Activated CD8-positive, alpha-beta T cell treated with anti-CD3 and anti-CD28 coated beads for 36 hours (primary cell): ENCODE measurements at regions not wholly inside any gene's neighbourhood (a gene's known extent, or its start where the extent isn't known, plus 50 kb on each side); places are given as distances from the start of the nearest gene placed in this dataset.
"Not testable (repeated sequence)": the region's sequence is repeated elsewhere in the genome, so short reads cannot be mapped to it uniquely, and the experiment has no call there.

Experiments
- ATAC-seq: fragments of 200-7000 bp; cut with Tn5 transposase; one replicate; pipeline ENCODE4 v1.10.0; 2021; ENCODE audit warnings: mild to moderate bottlenecking, moderate library complexity
- CTCF ChIA-PET: fragments of 350-600 bp; sonication (Branson Sonifier 250); formaldehyde crosslinking; loops from one replicate; lab custom pipeline; 2021; ENCODE audit warnings: antibody characterized with exemption; lab: Charles Lee
- POLR2A ChIA-PET: fragments of 350-600 bp; sonication (Branson Sonifier 250); formaldehyde crosslinking; loops from one replicate; lab custom pipeline; 2021; ENCODE audit warnings: antibody characterized with exemption; lab: Charles Lee
- DNase-seq: peaks from one replicate; pipeline ENCODE4 v3.0.0-alpha.2; 2020
- H3K27ac Mint-ChIP-seq: one replicate; pipeline ENCODE4 v1.8.0; 2021; ENCODE audit warnings: mild to moderate bottlenecking, mixed read lengths
- H3K27me3 Mint-ChIP-seq: one replicate; pipeline ENCODE4 v1.8.0; 2021; ENCODE audit warnings: mixed read lengths
- H3K36me3 Mint-ChIP-seq: one replicate; pipeline ENCODE4 v1.8.0; 2021; ENCODE audit warnings: low read depth, mixed read lengths
- H3K4me1 Mint-ChIP-seq: one replicate; pipeline ENCODE4 v1.8.0; 2021; ENCODE audit warnings: low read depth, mixed read lengths
- H3K4me3 Mint-ChIP-seq: one replicate; pipeline ENCODE4 v1.8.0; 2021; ENCODE audit warnings: mild to moderate bottlenecking, moderate library complexity, mixed read lengths
- H3K9me3 Mint-ChIP-seq: one replicate; pipeline ENCODE4 v1.8.0; 2021; ENCODE audit warnings: mixed read lengths
- intact Hi-C: fragments of 100-400 bp; cut with micrococcal nuclease; formaldehyde crosslinking; loops from one replicate; pipeline ENCODE4 v1.10.0; 2022
- TF ChIP-seq, protein P1 (sequence below): fragments of 200-600 bp; IDR thresholded peaks from one replicate; pipeline ENCODE4 v1.8.0; 2022; ENCODE audit warnings: antibody characterized with exemption, mild to moderate bottlenecking

DNA sequence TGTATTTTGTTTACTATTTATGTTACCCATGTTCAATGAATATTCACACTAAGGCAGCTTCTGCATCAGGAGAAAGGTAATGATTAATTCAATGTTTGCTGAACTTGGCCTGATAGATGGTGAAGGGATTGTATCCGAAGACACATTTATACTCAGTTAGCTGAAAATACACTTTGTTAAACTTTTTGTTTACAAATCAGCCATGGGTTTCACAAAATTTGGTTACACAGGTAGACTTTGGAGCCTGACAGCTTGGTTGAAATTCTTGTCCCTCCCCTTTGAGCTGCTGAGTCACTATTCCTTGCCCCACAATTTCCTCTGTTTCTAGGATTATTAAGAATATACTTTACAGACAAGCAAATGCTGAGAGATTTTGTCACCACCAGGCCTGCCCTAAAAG is 162.6 kb downstream of the PPP1R3A start:
- H3K9me3 Mint-ChIP-seq, result peaks cover 4% of the 10 kb centered on the region
- H3K27ac Mint-ChIP-seq, result no peak overlapping the region
- H3K36me3 Mint-ChIP-seq, result no peaks in the 10 kb centered on the region
- ChIA-PET POLR2A (no interaction called here), CTCF (no interaction called here)
- H3K4me1 Mint-ChIP-seq, result no peaks in the 10 kb centered on the region
- no peak for DNase-seq
- intact Hi-C loops, result no loop called here
- no peak overlapping the region for H3K4me3 Mint-ChIP-seq
- ATAC-seq, result no peak
- no peaks in the 10 kb centered on the region for H3K27me3 Mint-ChIP-seq
- TF ChIP-seq, protein P1, sequence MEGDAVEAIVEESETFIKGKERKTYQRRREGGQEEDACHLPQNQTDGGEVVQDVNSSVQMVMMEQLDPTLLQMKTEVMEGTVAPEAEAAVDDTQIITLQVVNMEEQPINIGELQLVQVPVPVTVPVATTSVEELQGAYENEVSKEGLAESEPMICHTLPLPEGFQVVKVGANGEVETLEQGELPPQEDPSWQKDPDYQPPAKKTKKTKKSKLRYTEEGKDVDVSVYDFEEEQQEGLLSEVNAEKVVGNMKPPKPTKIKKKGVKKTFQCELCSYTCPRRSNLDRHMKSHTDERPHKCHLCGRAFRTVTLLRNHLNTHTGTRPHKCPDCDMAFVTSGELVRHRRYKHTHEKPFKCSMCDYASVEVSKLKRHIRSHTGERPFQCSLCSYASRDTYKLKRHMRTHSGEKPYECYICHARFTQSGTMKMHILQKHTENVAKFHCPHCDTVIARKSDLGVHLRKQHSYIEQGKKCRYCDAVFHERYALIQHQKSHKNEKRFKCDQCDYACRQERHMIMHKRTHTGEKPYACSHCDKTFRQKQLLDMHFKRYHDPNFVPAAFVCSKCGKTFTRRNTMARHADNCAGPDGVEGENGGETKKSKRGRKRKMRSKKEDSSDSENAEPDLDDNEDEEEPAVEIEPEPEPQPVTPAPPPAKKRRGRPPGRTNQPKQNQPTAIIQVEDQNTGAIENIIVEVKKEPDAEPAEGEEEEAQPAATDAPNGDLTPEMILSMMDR, result no peak

DNA sequence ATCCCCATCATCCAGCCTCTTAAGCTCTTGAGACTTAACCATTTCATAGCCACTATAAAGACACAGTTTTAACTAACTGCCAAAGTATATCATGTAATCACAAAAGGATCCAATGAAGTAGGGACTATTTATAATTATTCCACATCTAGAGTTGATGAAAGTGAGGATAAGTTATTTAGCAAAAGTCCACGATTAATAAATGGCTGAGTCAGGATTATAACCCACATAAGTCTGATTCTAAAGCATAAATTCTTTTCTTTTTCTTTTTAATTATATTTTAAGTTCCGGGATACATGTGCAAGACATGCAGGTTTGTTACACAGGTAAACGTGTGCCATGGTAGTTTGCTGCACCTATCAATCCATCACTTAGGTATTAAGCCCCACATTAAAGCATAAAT is 166.1 kb downstream of the PPP1R3A start:
- Mint-ChIP-seq H3K9me3 (peaks cover 3% of the 10 kb centered on the region), H3K27ac (no peak overlapping the region), H3K27me3 (no peaks in the 10 kb centered on the region), H3K4me3 (no peak overlapping the region), H3K4me1 (no peaks in the 10 kb centered on the region), H3K36me3 (no peaks in the 10 kb centered on the region)
- ChIA-PET CTCF (no interaction called here), POLR2A (no interaction called here)
- DNase-seq (no peak), ATAC-seq (no peak)
- intact Hi-C loops, result no loop called here
- TF ChIP-seq, protein P1, result no peak

DNA sequence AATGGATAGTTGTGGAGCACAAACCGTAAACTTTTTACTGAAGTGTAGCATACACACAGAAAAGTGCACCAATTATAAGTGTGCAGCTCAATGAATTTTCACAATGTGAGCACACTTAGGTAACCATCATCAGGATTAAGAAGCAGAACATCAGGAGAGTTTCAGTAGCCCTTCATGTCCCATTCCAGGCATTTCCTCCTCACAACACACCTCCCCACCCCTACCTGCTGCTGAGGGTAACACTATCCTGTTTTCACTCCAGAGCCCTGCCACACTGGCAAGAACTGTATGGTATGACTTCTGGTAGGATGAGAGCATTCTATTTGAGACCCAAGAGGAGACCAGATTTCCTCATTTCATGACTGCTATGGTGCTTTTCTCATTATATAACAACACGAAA is 166.5 kb downstream of the PPP1R3A start:
- H3K9me3 Mint-ChIP-seq, result peaks cover 2% of the 10 kb centered on the region
- CTCF ChIA-PET, result no interaction called here
- DNase-seq (no peak), ATAC-seq (no peak)
- intact Hi-C loops, result no loop called here
- TF ChIP-seq, protein P1, result no peak
- H3K27ac Mint-ChIP-seq, result no peak overlapping the region
- H3K27me3 Mint-ChIP-seq, result no peaks in the 10 kb centered on the region
- POLR2A ChIA-PET, result no interaction called here
- no peak overlapping the region for H3K4me3 Mint-ChIP-seq
- no peaks in the 10 kb centered on the region for H3K4me1 Mint-ChIP-seq
- H3K36me3 Mint-ChIP-seq, result no peaks in the 10 kb centered on the region

DNA sequence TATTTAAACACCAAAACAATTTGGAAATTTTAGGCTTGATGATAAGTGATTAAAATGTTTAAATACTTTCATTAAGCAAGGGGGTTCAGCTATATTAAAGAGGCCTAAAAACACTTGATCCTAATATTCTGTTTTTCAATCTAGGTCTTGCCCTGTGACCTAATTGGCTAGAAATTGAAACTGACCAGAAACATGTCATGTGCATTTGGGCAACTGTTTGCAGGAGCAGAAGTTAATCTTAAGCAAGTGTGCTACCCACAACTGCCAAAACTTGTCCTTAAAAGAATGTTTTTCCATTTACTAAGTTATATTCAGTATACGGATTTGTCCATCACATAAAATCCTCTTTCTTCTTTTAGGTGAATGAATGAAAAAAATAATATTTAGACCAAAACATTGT is 167.3 kb downstream of the PPP1R3A start:
- Mint-ChIP-seq H3K4me3 (no peak overlapping the region), H3K27me3 (no peaks in the 10 kb centered on the region), H3K27ac (no peak overlapping the region), H3K9me3 (peaks cover 2% of the 10 kb centered on the region), H3K36me3 (no peaks in the 10 kb centered on the region), H3K4me1 (no peaks in the 10 kb centered on the region)
- ATAC-seq (no peak), DNase-seq (no peak)
- TF ChIP-seq, protein P1, result no peak
- intact Hi-C loops, result no loop called here
- CTCF ChIA-PET, result no interaction called here
- POLR2A ChIA-PET, result no interaction called here

DNA sequence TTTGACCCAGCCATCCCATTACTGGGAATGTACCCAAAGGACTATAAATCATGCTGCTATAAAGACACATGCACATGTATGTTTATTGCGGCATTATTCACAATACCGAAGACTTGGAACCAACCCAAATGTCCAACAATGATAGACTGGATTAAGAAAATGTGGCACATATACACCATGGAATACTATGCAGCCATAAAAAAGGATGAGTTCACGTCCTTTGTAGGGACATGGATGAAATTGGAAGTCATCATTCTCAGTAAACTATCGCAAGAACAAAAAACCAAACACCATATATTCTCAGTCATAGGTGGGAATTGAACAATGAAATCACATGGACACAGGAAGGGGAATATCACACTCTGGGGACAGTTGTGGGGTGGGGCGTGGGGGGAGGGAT is 170.4 kb downstream of the PPP1R3A start:
- ATAC-seq, H3K4me1 Mint-ChIP-seq, CTCF ChIA-PET, H3K9me3 Mint-ChIP-seq, POLR2A ChIA-PET, H3K27me3 Mint-ChIP-seq, H3K4me3 Mint-ChIP-seq, H3K36me3 Mint-ChIP-seq, H3K27ac Mint-ChIP-seq, intact Hi-C loops, DNase-seq: not testable (repeated sequence)

DNA sequence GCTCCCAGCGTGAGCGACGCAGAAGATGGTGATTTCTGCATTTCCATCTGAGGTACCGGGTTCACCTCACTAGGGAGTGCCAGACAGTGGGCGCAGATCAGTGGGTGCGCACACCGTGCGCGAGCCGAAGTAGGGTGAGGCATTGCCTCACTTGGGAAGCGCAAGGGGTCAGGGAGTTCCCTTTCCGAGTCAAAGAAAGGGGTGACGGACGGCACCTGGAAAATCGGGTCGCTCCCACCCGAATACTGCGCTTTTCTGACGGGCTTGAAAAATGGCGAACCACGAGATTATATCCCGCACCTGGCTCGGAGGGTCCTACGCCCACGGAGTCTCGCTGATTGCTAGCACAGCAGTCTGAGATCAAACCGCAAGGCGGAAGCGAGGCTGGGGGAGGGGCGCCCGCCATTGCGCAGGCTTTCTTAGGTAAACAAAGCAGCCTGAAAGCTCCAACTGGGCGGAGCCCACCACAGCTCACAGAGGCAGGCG is 175.8 kb downstream of the PPP1R3A start:
- H3K27me3 Mint-ChIP-seq, H3K4me3 Mint-ChIP-seq, H3K4me1 Mint-ChIP-seq, H3K9me3 Mint-ChIP-seq, POLR2A ChIA-PET, ATAC-seq, H3K36me3 Mint-ChIP-seq, intact Hi-C loops, H3K27ac Mint-ChIP-seq, DNase-seq, CTCF ChIA-PET: not testable (repeated sequence)
